ENCODE measurements at regions not wholly inside any gene's neighbourhood (a gene's known extent, or its start where the extent isn't known, plus 50 kb on each side); places are given as distances from the start of the nearest gene placed in this dataset.

DNA sequence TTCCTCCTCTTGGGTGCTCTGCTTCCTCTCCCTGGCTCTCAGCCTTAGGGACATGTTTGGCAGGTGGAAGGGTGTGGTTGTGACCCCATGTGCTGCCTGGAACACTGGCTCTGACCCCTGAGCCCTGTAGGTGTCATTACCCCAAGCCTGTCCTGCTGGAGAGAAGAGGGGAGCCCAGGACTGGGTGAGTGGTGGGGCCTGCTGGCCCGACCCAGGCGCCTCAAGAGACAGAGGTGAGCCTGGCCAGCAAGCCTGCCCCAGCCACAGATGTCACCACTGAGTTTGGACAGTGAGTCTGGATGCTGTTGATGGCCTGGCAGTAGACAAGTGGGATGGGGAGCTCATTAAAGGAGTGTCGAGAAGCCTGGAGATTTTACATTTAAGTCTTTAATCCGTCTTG, 1112.2 kb downstream of the BRD1 start:
- DNase-seq (ENCODE audit: low read depth in 2 of 2, low spot score in 1 of 2), result no peak

DNA sequence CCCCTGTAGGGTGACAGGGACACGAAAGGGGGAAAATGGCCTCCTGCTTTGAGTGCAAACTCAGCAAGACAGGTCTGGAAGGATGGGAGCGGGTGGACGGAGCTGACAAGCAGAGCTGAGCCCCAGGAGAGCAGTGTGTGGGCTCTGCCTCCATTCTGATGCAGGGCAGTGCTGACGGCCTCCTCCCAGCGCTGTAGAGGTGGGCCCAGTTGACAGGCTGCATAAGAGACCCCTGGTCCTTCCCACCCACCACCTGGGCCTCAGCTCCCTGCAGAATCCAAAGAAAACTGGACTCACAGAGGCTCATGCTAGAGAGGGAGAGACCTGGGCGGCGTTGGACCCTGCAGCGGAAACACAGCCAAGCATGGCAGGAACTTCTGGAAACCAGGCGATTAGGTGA, 1113.4 kb downstream of the BRD1 start:
- no peak for DNase-seq (ENCODE audit: low read depth in 2 of 2, low spot score in 1 of 2)

DNA sequence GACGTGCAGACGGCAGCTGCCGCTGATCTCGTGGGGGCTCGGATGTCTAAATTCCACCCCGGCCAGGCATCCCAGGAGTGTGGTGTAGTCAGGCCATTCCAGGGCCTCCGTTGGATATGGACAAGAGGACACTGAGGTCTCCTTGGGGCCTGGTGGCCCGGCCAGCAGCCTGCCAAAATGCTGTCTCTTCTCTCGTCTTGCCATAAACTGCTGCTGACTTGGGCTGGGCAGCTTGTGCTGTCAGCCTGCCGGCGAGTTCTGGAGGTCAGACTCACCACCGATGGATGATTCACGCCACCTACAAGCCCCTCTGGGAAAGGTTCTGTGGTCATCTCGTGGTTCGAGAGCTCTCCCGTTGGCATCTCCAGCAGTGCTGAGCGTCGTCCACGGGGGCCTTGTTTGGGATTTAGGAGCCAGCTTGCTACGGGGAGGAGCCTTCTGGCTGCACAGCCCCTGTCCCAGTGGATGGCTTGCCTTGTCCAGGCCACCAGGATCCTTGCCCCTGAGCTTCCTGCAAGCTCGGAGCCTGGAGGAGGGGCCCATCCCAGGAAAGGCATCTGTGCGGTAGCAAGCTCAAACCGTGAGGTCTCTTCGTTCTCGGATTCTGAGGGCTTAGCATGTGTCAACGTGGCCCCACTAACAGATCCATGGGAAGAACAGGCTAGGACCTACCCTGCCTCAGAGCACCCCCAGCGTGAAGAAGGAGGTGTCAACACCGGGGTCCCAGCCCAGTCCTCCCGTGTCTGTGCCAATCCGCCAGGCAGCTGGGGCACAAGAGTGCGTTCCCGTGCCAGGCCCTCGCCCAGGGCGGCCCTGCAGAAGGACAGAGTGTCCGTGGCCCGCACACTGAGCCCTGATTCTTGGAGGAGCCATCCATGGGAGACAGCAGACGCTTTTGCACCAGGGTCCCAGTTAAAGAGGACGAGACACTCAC, 1114.1 kb downstream of the BRD1 start:
- DNase-seq (ENCODE audit: low read depth in 2 of 2, low spot score in 1 of 2), result no peak

DNA sequence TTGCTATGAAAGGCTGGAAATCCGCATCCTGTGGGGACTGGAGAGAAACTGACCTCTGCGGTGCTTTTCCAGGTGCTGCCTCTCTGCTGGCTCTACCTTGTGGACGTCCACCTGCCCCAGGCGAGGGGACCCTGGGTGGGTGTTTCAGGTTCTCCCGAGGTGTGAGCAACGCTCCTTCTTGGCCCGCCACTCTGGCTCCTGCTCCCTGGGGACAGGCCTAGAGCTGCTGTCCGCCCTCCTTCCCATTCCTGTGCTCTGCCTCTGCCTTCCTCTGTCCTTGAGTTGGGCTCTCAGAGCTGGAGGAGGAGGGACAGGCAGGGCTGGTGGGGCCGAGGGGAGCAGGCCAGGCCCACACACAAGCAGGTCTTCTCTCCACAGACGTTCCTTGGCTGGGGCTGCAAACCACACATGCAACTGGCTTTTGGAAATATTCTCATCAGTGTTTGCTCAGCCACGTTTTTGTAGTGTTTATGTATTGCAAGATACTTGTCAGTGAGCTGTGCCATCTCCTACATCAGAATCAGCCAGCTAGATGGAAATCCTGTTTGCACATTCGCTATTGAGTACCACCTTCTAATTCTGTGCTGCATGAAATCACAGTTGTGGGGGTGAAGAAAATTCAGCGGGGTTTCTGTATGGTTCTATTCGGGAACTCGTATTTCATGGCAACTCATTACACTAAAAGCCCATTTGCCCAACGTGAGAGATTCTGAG, 1115.0 kb downstream of the BRD1 start:
- DNase-seq (ENCODE audit: low read depth in 2 of 2, low spot score in 1 of 2), result no peak

DNA sequence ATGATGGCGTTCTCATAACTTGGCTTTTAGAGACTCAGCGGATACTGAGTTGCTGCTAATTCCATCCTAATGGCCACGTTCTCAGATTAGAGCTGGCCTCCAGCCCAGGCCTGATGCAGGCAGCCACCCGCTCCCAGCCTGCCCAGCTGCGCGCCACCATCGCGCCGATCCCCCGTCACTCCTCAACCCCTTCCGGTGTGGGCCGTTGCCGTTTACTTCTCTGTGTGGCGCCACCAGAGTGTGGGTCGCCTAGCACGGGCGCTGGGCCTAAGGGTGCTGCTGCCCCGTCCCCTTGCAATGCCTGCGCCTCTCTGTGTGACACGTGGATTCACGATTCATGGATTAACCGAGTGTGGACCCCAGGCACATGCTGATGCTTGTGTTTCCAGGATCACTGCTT, 1116.0 kb downstream of the BRD1 start:
- DNase-seq (ENCODE audit: low read depth in 2 of 2, low spot score in 1 of 2), result no peak

DNA sequence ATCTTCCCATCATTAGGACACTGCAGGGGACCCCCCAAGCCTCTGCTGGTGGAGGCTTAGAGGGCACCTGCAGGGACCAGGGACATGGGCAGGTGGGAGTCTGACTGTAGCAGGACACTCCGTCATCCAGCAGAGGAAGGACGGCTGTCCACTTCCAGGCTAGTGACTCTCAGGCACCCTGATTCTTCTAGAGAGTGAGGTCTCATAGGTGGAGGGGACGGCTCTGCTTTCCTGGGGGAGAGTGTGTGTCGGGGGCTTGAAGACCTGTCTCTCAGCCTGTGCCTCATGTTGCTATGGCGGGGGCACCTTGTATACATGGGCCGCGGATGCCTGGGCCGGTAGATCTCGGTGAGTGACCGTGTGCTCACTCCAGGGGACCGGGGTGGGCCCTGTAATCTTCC, 1116.6 kb downstream of the BRD1 start:
- no peak for DNase-seq (ENCODE audit: low read depth in 2 of 2, low spot score in 1 of 2)

DNA sequence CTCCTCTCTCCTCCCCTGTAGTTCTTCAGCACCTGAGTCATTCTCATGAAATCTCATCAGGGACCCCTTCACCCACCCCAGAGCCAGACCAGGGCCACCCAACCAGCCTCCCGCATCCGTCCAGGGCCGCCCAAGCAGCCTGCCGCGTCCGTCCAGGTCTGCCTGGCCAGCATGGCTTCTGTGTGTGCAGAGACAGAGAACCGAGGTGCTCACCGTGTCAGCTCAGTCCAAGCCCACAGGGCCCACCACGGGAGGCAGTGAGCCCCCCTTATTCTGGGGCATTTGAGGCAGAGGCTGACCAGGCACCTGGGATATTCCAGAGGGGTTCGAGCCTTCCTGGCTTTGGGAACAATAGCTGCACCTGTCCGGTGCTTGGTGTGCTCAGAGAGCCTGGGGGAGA, 1117.3 kb downstream of the BRD1 start:
- DNase-seq (ENCODE audit: low read depth in 2 of 2, low spot score in 1 of 2), result no peak

DNA sequence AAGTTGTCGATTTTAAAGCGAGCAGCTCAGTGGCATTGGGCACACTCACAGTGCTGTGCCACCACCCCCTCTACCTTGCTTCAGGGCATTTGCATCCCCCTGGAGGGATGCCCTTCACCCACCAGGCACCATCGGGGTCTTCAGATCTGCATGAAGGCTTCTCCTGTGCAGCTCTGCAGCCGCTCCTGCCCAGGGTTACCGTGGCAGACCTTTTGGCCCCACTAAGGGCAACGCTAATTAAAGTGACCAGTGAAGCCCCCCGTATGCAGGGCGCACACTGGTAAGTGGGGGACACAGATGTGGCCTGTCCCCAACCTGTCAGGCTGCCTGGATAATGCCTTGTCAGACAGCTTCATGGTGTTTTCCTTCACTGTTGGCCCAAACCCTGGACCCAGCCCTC, 1117.7 kb downstream of the BRD1 start:
- DNase-seq (ENCODE audit: low read depth in 2 of 2, low spot score in 1 of 2), result no peak

DNA sequence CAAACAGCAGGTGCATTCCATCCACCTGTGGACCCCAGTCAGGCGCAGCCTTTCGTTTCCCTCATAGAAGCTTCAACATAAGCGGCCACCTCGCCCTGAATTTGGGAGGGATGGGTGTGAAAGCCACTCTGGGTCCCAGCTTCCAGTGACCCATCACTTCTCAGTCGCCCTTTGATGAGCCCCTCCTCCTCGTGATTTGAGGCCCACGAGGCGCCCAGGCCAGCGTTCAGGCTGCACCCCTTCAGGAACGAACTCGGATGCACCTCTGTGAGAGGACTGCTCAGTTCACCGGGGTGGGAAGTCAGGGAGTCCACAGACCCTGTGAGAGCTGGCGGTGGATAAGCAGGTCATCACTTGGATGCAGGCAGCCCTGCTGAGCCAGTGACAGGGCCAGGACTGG, 1118.2 kb downstream of the BRD1 start:
- DNase-seq (ENCODE audit: low read depth in 2 of 2, low spot score in 1 of 2), result no peak

DNA sequence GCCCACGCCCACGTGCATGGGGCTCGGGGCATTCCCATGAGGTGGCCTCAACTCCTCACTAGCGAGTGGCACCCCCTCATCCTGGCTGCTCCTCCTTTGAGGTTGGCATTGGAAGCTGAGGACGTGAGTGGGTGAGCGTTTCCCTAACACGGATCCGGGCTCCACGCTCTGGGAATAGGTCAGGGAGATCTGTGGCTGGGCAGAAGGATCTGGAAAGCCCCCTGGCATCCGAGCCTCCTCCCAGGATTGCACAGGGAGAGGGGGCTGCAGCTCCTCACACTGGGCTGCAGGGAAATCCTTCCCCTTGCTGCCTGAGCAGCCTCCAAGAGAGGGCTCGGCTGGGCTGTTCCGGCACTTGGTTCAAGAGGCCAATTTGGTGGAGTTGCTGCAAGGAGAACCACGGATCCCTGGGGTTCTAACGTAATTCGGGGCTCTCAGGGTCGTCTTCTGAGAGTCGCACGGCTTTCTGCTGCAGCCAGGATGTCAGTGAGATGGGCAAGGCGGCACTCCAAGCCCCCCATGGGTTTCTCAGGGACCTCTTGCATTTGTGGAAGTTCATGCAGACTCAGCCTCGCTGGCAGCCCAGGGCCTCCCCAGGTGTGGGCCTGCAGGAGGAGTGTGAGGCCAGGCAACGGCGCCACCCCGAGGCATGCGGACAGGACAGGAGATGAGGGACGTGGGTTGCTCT, 1119.0 kb downstream of the BRD1 start:
- no peak for DNase-seq (ENCODE audit: low read depth in 2 of 2, low spot score in 1 of 2)

DNA sequence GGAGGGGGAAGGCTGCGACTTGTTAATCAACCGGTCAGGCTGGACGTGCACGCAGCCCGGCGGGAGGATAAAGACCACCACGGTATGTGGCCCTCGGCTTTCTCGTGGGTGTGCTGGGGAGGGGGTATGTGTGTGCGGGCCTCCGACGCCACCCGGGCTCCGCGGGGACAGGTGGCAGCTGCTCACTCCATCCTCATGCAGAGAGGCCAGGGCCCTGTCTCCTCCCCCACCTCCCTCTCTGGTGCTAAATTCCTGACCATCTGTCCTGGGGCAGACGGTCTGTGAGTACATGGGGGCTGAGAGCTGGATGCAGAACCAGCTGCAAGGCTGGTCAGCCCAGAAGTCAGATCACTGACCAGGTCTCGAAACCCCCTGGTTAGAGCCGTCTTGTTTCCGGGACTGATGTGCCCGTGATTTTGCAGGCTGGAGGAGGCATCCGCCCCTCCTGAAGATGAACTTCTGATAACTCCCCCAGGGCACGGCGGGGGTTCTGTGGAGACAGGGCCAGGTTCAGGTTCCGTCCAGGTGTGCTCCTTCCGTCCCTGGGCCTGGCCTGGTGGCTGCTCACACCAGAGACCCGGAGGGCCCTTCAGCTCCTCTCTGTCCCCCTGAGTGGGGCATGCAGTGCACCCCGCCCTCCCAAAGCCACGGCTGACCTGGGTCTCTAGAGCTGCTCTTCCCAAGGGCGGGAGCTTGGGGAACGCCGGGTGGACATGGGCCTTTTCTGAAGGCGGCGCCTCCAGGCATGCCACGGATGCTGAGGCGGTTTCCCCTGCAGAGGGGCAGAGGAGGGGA, 1119.7 kb downstream of the BRD1 start:
- no peak for DNase-seq (ENCODE audit: low read depth in 2 of 2, low spot score in 1 of 2)

DNA sequence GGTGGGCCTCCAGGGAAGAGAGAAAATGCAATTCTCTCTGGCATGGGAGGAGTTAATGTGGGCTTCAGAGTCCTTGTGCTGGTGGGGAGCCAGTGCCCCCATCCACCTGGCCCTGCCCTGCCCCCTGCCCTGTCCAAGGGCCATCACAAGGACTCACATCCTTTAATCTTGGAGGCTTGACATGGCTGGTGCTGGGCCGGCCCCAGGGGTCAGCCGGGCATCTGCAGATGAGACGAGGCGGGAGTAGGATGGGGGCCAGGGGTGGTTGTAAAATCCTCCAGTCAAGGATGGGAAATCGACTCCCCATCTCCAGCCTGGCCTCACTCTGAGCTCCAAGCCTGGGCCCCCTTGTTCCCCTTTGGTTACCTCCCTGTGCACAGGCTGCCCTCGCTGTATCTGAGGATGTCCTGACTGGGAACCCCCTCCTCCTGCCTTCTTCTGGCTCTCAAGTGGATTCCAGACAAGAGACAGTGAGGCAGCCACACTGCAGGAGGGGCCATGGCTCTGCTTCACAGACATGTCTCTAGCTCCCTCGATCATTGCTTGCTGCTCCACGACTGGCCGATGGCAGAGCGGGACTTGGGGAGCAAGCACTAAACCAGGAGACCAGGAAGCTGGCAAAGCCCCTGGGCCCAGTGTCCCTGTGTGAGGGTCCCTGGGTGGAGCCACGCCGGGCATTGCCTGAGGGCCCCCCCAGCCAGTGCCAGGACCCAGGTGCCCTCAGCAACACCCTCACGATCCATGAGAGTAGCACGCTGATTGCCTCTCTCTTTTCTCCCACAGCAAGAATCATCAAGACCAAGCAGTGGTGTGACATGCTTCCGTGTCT, 1120.5 kb downstream of the BRD1 start:
- no peak for DNase-seq (ENCODE audit: low read depth in 2 of 2, low spot score in 1 of 2)

DNA sequence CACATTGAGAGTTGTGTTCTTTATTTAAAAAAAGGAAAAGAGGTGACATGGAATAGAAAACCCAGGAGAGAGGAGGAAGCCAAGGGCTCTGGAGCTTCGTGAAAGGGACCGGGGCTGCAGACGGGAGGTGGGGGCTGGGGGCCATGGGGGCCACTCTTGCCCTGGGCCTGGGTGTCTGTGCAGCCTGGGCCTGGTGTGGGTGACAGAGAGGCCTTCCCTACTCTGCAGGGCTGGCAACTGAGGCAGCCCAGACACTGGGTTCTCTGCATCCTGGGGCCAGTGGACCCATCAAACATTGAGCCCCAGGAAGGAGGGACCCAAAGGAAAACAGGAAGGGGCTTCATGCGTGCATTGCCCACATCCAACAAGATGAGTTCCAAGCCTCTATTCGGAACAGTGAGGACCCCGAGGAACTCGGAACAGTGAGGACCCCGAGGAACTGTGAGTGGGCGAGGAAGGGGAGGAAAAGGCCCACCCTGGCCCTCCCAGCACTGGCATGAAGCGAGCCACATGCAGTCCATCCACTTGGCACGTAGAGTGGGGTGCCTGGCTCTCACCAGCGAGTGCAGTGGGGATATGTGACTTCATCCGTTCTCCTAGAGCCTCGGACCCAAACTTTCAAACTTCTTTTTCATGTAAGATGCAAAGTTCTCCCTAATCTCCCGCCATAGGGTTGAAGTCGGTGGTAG, 1121.6 kb downstream of the BRD1 start:
- no peak for DNase-seq (ENCODE audit: low read depth in 2 of 2, low spot score in 1 of 2)

DNA sequence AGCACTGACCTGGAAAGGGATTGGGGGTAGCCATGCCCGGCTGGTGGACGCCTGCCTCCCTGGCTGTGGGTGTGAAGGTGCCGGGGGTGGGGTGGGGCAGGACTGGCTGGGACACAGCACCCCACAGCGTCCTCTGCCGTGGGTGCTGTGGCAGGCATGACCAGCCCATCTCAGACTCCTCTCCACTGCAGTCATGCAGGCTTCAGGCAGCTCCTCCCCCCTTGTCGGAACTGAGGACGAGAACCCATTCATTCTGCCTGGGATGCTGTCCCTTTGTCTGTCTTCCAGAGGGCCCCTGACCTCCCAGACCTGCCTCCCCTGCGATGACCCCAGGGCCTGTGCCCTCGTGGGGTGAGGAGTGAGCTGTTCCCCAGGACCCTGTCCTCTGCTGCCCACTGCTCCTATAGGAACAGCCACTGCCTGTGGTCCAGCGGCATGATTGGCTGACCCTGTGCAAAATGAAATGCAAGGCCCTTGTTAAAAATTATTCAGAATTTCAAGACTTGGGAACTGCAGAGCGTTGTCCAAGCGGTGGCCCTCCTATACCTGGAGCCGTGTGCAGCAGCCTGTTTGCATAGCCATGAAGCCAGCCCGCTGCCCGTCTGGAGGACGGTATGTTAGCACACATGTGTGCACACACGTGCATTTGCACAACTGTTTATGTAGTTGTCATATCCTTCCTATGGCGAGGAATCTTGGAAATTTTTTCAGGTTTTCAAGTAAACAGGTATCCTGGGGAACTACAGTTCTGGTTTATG, 1122.3 kb downstream of the BRD1 start:
- DNase-seq (ENCODE audit: low read depth in 2 of 2, low spot score in 1 of 2), result no peak

DNA sequence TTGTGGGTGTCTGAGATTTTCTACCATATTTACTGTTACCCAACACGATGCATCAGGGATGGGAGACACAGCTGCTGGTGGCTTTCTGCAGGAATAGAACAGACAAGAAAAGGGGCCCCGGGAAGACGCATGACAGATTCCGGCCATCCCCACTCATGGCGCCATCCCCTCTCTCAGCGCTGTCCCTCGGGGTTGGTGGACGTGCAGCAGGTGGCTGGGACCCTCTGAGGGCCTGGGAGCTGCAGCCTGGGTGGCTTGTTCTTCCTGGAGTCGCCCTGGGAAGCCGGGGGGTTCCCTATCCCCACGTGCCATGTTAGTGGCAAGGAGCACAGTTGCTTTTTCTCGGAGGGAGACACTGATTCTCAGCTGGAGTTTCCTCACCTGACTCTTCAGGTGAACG, 1123.3 kb downstream of the BRD1 start:
- DNase-seq (ENCODE audit: low read depth in 2 of 2, low spot score in 1 of 2), result no peak

DNA sequence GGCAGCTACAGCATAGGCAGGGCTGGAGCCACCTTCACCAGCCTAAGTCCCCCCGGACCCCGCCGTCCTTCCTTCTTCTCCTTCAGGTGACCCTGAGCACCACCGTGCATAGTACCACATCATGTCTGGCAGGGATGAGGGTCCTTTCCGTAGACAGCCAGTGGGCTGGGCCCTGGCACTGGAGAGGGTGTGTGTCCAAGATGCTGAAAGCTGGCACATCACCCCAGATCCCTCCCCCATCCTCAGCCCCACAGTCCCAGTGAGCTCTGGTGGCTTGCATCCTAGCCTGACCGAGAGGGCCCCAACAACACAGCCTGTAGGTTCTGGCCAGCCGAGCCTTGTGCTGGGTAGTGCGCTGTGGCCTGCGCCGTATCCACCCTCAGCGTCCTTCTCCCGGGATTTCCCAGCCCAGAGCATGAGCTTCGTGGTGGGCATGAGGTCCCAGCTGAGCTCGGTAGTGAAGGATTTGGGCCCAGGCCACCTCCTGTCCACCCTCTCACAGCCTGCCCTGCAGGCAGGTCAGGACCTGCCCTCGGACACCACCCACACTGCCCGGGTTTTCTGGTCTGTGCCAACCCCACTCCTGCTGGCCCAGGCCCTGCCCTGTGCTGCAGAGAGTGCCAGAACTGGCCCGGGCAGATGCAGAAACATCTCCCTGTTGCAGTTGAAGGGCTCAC, 1124.3 kb downstream of the BRD1 start:
- no peak for DNase-seq (ENCODE audit: low read depth in 2 of 2, low spot score in 1 of 2)

DNA sequence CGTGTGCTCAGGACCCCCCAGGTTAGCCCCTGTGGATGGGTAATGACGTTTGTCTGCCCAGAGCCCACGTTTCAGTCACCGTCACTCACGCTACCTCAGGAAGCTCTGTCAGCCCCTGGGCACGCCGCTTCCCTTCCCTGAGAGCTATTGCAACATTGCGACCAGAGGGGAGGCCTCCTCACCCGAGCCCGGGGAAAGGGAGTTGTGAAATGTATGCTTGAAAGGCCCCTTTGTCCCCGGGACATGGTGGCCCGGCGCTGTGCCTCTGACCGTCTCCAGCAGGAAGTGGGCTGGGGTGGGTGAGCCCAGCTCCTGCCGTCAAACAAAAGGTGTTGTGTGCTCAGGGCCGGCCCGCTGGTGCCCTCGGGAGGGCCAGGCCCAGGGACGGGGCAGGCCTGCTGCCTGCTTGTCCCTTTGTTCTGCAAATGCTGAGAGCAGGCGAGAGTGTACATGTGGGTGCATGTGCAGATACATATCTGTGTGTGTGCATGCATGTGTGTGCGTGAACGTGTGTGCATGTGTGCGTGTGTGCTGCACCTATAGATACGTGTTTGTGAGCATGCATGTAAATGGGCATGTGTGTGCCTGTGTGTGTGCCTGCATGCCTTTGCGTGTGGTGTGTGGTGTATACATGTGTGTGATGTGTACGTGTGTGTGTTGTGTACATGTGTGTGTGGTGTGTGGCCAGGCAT, 1125.0 kb downstream of the BRD1 start:
- no peak for DNase-seq (ENCODE audit: low read depth in 2 of 2, low spot score in 1 of 2)

All from stimulated activated CD8-positive, alpha-beta memory T cell treated with anti-CD3 and anti-CD28 coated beads, Interleukin-4, amount 100 ng/mL, for 4 hours (primary cell).